ENCODE measurements at regions not wholly inside any gene's neighbourhood (a gene's known extent, or its start where the extent isn't known, plus 50 kb on each side); places are given as distances from the start of the nearest gene placed in this dataset.
"Not testable (repeated sequence)": the region's sequence is repeated elsewhere in the genome, so short reads cannot be mapped to it uniquely, and the experiment has no call there.

DNA sequence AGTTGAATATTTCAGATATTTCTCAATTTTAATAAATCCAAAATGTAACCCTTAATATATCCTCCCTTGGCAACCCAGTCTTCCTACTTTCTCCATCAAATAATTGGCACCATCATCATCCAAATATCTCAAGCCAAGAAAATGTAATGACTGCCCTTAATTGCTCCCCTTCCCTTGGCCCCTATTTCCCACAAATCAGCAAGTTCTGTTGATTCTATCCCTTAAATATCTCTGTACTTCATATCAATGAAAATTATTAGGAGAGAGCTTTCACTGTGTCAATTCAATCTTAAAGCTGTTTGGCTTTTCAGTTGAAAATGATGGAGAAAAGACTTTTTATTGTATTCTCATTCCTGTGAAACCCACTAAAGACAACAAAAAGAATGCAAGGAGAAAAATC is 349.8 kb downstream of the HINT1 start:
- DNase-seq = no peak

DNA sequence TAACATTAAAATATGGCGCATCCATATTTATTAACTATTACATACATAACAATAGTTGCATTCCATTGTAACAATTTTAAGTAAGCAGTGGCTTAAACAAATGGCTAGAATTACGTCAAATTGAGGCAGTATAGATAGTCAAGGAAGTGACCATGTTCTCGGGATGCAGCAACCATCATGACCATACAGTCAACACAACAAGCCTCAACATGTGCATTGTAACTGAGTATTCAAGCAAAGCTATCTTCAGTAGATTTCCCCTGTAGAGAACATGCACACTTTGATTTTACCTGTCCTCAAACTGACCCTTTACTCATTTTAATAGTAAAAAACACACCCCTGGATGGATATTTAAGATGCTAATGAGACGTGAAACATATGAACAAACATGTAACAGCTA is 356.4 kb downstream of the HINT1 start:
- no peak for DNase-seq

DNA sequence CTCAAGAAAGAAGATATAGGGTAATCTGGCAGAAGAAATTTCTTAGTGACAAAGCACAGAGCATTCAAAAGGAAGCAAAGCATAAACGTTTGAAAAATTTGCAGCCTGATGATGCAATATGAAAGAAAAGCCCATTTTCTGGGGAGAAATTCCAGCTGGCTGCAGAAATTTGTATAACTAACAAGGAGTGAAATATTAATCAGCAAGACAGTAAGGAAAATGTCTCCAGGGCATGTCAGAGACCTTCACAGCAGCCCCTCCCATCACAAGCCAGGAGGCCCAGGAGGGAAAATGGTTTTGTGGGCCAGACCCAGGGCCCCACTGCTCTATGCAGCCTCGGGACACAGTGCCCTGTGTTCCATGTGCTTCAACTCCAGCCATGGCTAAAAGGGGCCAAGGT is 359.4 kb downstream of the HINT1 start:
- no peak for DNase-seq

DNA sequence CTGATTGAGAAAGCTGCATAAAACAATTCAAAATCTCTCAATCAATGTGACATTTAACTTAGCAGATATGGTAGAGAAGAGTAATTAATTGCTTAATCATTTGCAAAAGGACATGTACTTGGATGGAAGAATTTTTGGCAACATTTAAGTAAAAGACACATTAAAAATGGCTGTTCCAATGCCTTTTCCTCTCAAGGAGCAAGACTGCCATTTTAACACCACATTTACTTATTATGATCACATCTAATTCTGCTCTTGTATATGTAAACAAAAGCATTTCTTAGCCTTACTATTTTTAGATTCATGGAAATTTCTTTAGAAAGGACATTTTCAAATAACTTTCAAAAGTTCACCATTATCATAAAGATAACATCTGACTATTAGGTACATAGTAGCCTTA is 360.0 kb downstream of the HINT1 start:
- DNase-seq = no peak

DNA sequence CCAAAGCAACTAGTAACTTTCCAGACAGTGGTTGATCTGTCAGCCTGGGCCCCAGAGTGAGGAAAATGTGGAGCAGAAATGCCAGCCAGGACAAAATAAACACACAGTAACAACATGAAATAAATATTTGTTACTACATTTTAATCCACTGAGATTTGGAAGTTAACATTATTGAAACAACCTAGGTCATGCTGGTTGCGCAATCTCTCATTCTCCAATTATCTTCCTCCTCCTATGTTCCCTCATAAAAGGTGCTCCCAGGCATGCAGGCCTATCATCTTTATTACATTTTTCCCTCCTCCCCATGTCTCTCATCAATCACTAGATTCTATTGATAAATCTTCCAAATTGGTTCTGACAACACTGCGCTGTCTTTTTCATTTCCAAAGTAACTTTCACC is 363.1 kb downstream of the HINT1 start:
- DNase-seq = no peak

DNA sequence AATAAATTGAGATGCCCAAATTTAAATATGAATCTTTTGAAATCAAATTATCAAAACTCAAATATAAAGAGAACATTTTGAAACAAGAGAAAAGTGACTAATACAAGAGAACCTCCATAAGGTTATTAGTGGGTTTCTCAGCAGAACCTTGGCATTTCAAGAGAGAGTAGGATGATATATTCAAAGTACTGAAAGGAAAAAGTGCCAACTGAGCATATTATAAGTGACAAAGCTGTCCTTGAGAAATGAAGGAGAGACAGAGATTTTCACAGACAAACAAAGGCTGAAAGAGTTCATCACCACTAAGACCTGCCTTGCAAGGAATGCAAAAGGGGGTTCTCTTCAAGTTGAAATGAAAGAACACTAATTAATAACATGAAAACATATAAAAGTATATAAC is 366.0 kb downstream of the HINT1 start:
- DNase-seq = no peak

DNA sequence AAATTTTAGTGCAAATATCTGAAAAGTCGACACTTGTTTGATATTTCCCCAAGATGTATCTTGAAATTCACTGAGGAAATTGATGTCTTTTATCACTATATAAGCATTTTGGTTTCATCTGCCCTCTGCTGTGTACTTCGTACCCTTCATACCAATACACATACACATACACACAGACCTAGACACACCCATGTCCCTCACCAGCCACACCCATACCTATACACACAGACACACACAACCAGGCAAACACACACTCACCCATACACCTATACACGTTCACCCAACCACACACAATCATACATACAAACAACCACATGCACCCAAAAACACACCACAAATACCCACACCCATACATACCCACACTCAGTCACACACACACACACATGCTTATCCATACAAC is 367.8 kb downstream of the HINT1 start:
- DNase-seq = no peak

DNA sequence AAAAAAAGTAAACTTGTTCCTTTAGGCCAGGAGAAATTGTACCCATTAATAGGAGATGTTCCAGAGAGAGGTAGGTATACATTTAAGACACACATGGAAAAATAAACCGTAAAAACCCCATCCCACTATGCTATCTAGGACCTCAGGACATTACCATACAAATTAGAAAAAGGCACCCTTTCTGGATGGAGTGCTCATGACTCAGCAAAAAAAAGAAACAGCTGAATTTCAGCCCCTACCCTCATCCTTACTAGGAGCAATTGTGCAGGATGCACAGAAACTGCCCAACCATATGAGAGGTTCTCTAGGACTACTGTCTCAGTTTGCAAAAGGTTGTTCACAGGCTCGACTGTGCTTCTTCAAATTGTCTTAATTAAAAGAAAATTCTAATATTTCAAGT is 368.2 kb downstream of the HINT1 start:
- no peak for DNase-seq

DNA sequence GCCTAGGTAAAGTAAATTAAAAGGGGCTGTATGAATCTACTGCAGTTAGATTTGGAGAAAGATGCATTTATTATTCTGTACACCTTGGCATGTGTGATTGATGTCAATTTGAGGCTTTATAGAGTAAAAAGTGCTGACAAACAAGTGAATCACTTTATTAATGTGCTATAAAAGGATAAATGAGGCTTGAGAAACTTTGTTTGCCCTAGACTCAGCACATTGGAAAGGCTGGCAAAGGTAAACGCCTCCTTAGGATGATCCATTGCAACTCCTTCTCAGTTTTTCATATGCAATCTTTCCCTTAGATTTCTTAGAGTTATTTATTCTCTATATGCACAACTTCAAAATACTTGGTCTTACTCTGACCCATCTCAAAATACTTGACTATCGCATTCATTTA is 369.0 kb downstream of the HINT1 start:
- no peak for DNase-seq

DNA sequence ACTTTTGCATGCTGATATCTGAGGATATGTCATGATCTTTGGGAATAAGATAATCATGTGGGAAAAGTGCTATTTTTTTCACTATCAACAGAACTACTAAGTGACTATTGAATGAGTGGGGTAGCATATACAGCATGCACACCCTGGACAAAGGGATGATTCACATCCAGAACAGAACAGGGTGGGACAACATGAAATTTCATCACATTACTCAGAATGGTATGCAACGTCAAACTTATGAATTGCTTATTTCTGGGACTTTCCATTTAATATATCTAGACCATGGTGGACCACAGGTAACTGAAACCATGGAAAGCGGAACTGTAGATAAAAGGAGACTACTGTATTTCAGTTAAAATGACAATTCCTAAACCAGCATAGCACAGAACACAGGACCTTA is 370.0 kb downstream of the HINT1 start:
- no peak for DNase-seq

DNA sequence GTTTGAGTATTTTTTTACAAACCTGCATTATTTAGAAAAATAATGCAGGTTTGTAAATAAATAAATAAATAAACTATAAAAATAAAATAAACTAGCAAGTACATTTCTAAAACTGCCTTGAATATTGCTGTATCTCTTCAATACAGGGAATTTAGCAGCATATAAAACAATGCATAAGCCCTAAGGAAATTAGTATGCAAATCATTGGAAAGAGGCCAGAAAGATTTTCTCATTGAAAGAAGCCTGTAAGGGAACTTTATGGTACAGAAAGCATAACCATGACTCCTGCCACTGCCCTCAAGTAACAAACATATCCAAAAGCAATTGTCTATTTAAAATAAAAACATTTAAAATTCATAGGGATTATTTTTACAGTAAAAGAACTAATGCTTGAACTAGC is 387.3 kb downstream of the HINT1 start:
- no peak for DNase-seq

DNA sequence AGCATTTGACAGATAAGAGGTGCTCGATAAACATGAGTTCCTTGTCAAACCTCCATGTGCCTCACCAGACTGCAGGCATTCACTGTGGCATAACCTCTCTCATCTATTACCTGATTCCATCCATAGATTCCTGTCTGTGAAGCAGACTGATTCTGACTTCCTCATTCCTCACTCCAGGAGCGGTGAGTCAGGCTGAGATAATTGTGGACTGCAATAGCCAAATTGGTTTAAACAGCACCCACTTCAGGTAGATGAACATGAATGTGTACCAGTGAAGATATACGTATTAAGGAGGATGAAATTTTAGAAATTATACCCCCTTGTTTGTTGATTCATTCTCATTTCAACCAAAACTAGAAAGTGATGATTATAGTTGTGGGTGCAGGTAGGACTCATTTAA is 391.2 kb downstream of the HINT1 start:
- DNase-seq = no peak

DNA sequence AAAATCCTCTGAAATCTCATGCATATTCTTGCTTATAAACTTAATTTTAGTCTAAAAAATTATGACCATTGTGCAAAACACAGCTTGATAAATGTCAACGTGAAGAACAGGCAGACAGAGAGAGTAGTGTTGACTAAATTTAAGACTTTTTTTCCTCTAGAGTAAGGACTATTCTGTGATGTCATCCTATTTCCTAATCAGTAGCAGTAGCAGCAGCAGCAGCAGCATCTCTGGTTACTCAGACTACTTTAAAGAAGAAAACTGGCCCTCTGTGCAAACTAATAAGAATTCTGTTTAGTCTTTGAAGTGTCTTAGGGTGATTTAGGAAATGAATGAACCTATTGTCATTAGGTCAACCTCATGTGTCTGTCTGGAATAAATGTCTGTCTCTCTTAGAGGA is 403.0 kb downstream of the HINT1 start:
- no peak for DNase-seq

DNA sequence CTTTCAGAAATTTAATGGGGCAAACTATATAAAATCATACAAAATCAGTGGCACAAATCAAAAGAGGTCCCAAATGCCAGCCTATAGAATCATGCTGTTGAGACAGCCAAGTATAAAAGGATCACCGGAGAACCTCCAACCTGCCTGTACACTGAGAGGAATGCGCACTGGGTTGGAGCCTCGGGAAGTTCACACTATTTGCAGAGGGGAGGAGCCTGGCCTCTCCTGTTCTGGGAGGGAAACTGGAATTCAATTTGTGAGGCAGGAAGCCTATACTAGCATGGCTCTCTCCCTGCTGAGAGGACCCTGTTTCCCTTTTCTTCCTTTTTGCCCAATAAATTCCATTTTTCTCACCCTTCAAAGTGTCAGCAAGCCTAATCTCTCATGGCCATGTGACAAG is 406.0 kb downstream of the HINT1 start:
- no peak for DNase-seq

DNA sequence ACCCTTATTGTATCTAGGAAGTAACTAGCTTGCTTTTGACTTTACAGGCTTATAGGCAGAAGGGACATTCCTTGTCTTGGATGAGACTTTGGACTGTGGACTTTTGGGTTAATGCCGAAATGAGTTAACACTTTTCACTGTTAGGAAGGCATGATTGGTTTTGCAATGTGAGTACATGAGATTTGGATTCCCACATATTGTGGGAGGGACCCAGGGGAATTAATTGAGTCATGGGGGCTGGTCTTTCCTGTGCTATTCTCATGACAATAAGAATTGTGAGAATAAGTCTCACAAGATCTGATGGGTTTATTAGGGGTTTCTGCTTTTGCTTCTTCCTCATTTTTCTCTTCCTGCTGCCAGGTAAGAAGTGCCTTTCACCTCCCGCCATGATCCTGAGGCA is 417.5 kb downstream of the HINT1 start:
- no peak for DNase-seq

DNA sequence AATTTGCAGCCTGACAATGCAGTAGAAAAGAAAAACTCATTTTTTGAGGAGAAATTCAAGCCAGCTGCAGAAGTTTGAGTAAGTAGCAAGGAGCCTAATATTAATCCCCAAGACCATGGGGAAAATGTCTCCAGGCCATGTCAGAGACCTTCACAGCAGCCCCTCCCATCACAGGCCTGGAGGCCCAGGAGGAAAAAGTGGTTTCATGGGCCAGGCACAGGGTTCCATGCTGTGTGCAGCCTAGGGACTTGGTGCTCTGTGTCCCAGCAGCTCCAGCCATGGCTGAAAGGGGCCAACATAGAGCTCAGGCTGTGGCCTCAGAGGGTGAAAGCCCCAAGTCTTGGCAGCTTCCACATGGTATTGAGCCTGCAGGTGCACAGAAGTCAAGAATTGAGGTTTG is 418.4 kb downstream of the HINT1 start:
- DNase-seq = not testable (repeated sequence)

DNA sequence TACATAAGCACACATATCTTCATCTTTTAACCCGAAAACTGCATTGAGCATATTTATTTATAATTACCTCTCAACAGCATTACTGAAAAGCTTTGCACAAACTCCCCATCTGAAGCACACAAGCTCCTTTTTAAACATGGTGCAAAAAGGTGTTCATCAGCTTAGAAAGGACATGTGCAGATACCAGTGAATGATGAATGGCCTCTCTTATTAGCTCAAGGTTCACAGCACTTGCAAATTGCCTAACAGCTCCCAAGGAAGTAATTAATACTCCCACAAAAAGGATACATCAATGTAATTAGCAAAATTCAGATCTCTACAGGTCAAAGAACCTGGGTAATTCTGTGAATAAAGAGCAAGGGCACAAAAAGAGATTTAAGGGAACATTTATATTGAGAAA is 422.0 kb downstream of the HINT1 start:
- DNase-seq = no peak

DNA sequence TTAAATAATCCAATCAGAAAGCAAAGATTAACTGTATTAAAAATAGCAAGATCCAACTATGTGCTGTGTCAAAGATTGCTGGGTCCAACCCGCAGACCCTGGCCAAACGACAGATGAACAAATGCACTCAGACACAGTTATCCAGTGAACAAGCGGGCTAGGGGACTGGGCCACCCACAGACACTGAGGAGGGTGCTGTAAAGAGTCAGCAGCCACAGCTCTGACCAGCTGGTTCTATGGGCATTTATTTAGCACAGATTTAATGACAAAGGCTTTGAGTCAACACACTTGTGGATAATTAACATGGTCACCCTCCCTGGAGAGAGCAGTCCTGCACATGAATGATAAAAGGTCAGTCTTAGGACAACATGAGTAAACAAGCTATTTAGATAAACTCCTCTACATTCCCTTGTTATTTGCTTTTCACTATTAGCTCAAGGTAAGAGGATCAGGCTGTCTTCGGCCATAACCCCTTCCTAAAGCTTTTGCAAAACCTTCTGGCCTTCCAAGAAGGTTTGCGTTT is 424.9 kb downstream of the HINT1 start:
- no peak for DNase-seq

DNA sequence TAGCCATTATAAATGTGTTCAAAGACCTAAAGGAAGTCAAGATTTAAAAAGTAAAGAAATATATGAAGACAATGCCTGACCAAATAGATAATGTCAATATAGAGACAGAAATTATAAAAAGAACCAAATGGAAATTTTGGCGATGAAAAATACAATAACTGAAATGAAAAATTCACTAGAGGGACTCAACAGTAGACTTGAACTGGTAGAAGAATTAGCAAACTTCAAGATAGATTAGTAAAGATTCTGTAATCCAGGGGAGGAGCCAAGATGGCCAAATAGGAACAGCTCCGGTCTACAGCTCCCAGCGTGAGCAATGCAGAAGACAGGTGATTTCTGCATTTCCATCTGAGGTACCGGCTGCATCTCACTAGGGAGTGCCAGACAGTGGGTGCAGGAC is 433.2 kb downstream of the HINT1 start:
- DNase-seq = no peak

DNA sequence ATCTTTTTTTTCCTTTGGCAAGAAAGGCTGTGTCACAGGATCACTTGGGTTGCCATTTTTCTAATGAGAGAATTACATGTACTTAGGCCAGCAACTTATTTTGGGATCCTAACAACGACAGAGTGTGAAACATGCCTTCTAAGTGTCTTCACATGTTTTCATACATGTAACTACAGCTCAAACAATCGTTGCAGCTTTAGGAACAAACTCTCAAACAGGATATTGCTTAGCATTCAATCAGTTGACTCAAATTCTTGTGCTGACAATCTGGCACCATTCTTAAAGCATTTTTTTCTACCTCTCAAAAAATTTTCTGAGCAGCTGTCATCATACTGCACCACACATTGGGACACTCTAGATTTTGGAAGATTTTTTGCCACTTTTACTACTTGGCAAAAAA is 435.5 kb downstream of the HINT1 start:
- no peak for DNase-seq

DNA sequence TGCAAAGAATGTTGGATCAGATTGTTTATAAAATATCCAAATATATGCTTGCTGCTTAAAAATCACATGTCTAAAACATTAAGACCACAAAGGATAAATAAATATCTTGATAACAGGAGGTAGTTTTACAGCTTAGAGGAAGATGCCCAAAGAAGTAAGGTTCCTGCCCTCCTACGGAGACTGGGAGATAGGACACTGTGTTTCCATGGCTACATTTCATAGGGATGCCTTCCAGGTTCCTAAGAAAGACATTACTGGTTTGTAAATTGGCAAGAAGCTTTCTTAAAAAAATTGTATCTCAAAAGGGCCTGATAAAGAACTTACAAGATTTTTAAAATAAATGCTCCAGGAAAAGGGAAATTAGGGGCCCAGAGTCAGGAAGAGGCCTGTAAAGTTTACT is 437.2 kb downstream of the HINT1 start:
- no peak for DNase-seq

DNA sequence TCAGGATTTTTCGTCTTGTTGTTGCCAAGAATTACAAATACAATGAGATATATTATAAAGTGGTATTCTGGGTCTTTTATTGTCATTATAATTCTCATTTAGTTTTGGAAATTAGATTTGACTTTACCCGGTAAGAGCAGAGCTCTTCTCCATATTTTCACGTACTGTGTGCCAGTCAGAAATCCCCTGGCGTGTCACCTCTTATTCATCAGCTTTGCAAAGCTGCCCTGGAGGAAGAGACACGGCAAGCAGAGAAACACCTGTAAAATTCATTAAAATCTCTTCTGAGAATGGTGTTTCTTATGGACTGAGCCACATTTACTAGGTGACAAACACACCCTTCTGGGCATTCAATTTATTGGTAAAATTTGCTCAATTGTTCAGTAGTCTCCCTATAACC is 440.4 kb downstream of the HINT1 start:
- no peak for DNase-seq

DNA sequence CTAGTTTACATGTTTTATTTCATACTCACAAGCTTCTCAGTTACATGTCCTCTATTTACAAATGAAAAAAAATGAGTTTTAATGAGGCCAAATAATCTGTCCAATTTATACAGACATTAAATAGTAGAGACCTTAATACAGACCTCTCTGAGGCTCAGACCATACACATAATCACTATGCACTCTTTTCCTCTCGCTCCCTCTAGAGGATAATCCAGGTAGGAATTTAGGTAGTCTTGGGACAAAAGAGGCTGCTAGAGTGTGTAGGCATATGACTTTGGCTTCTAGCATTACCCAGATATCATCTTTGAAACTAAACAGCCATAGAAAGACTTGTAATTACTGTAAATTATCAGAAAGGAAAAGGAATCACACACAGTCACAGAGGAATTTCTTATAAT is 444.7 kb downstream of the HINT1 start:
- DNase-seq = no peak

DNA sequence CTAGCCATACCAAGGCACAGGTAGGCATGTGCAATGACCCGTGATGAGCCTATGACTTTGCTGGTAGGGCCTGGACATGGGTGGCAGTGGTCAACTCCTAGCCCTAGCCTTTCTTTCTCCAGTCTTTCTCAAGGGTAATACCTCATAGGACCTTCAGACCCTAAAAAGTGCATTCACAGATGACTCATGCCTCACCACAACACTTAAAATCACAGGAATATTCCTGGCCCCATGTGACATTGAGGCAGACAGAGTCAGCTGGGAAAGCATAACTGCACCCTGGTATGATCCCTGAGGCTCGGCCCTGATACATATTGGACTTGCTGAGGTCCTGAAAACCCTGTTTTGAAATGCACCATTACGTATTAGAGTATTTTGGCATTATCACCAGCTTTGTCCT is 449.5 kb downstream of the HINT1 start:
- DNase-seq = no peak

DNA sequence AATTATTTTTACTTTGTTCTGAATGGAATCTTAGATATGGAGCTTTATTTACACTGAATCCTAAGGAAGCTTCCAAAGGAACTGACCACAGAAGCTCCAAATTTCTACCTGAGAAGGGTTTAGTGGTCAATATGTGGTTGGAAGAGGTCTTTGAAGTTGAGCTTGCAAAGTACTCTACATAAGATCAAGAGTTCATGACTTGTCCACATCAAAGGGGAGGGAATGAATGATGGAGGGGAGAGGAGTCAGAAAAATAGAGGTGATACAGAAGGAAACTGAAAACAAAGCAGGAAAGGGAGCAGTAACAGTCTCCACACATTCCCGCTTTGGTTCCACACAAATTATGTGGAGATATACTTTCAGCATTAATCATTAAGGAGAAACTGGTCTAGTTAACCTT is 450.9 kb downstream of the HINT1 start:
- no peak for DNase-seq

DNA sequence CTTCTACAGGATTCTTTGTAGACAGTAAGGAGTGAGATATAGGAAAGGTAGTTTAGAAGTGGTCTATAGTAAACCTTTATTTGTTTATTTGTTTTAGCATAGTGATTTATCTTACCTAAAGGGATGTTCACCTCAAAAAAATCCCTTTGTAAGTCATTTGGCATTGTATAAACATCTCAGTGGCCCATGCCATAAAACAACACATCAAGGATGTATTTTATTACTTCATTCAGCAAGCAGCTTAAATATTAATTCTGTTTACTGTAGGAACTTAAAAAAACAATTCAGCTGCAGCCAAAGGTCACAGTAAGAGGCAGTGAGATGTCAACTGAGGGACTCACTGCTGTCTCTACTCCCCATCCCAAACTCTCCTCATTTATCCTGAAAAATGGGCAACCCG is 452.7 kb downstream of the HINT1 start:
- DNase-seq = no peak

Measured in CD4-positive, alpha-beta T cell treated with Interferon alpha-2 for 1 hour (primary cell).